HEK293 (cell line): ENCODE measurements at regions not wholly inside any gene's neighbourhood (a gene's known extent, or its start where the extent isn't known, plus 50 kb on each side); places are given as distances from the start of the nearest gene placed in this dataset.

ENCODE experiments used
- CTCF ChIA-PET: fragments of 350-600 bp; formaldehyde crosslinking; extraction: SDS; loops from one replicate; lab custom pipeline; 2021; ENCODE audit warnings: antibody characterized with exemption; lab: Yijun Ruan, JAX
- POLR2A ChIA-PET: fragments of 300-600 bp; formaldehyde crosslinking; extraction: SDS; loops from one replicate; lab custom pipeline; 2020; ENCODE audit warnings: antibody characterized with exemption, inconsistent platforms; lab: Yijun Ruan, JAX
- H3K27ac ChIP-seq: fragments of 200-500 bp; sonication (Bioruptor generic); 2 replicates; pipeline ENCODE4 v1.5.1; 2014; ENCODE audit warnings: low read depth, low read length, control low read depth, inconsistent platforms; ENCODE audit errors: extremely low read depth
- H3K36me3 ChIP-seq, 2 experiments: fragments of 200-500 bp in 1 of 2; sonication (Bioruptor generic) in 1 of 2; 1 replicate in 1 of 2; 2 replicates in 1 of 2; pipeline ENCODE4 v1.5.1; 2014 to 2017; ENCODE audit warnings: inconsistent platforms in 2 of 2, low read length in 2 of 2; ENCODE audit not compliant: control insufficient read depth in 2 of 2, insufficient read depth in 1 of 2
- H3K4me1 ChIP-seq: fragments of 200-500 bp; sonication (Bioruptor generic); 2 replicates; pipeline ENCODE4 v1.5.1; 2014; ENCODE audit warnings: mild to moderate bottlenecking, low read length, inconsistent platforms; ENCODE audit not compliant: control insufficient read depth, insufficient read depth
- H3K4me3 ChIP-seq: 2 replicates; pipeline ENCODE4 v1.5.1; 2011; ENCODE audit warnings: low read depth, mild to moderate bottlenecking, control low read depth, low read length, moderate library complexity
- H3K9me3 ChIP-seq: fragments of 200-500 bp; sonication (Bioruptor generic); 2 replicates; pipeline ENCODE4 v1.5.1; 2014; ENCODE audit warnings: low read depth, low read length, inconsistent platforms; ENCODE audit not compliant: control insufficient read depth, insufficient read depth
- KLF16 ChIP-seq: fragments of 450-650 bp; formaldehyde crosslinking; IDR thresholded peaks from 2 replicates; pipeline ENCODE4 v1.5.1; 2017; ENCODE audit warnings: missing biosample characterization, missing genetic modification characterization
- MYNN ChIP-seq: fragments of 450-650 bp; formaldehyde crosslinking; IDR thresholded peaks from 2 replicates; pipeline ENCODE4 v1.5.1; 2016; ENCODE audit warnings: missing biosample characterization, missing genetic modification characterization, borderline replicate concordance
- PBX3 ChIP-seq: sonication (generic); formaldehyde crosslinking; IDR thresholded peaks from 2 replicates; pipeline ENCODE4 v1.8.1; 2022; ENCODE audit warnings: mild to moderate bottlenecking, moderate library complexity, missing genetic modification reagents
- PRDM10 ChIP-seq: fragments of 450-650 bp; formaldehyde crosslinking; IDR thresholded peaks from 2 replicates; pipeline ENCODE4 v1.5.1; 2016; ENCODE audit warnings: missing biosample characterization, missing genetic modification characterization
- PRDM2 ChIP-seq: fragments of 450-650 bp; formaldehyde crosslinking; IDR thresholded peaks from 2 replicates; pipeline ENCODE4 v1.5.1; 2016; ENCODE audit warnings: missing biosample characterization, missing genetic modification characterization, borderline replicate concordance
- ZNF26 ChIP-seq: fragments of 450-650 bp; formaldehyde crosslinking; IDR thresholded peaks from 2 replicates; pipeline ENCODE4 v1.5.1; 2016; ENCODE audit warnings: missing biosample characterization, missing genetic modification characterization
- ZNF302 ChIP-seq: fragments of 450-650 bp; formaldehyde crosslinking; IDR thresholded peaks from 2 replicates; pipeline ENCODE4 v1.5.1; 2016; ENCODE audit warnings: missing biosample characterization, missing genetic modification characterization, low read depth
- ZNF341 ChIP-seq: fragments of 450-650 bp; formaldehyde crosslinking; IDR thresholded peaks from 2 replicates; pipeline ENCODE4; 2016; ENCODE audit warnings: low read depth, missing biosample characterization, missing genetic modification characterization
- ZNF354C ChIP-seq: fragments of 450-650 bp; formaldehyde crosslinking; IDR thresholded peaks from 2 replicates; pipeline ENCODE4 v1.5.1; 2016; ENCODE audit warnings: missing biosample characterization, missing genetic modification characterization, low read depth, borderline replicate concordance
- ZNF37A ChIP-seq: fragments of 450-650 bp; IDR thresholded peaks from 2 replicates; pipeline ENCODE4 v1.5.1; 2018; ENCODE audit warnings: missing biosample characterization, missing genetic modification characterization
- ZNF514 ChIP-seq: fragments of 450-650 bp; formaldehyde crosslinking; IDR thresholded peaks from 2 replicates; pipeline ENCODE4 v1.5.1; 2016; ENCODE audit warnings: missing biosample characterization, missing genetic modification characterization
- ZNF600 ChIP-seq: fragments of 450-650 bp; formaldehyde crosslinking; IDR thresholded peaks from 2 replicates; pipeline ENCODE4 v1.5.1; 2016; ENCODE audit warnings: missing biosample characterization, missing genetic modification characterization
- ZNF624 ChIP-seq: fragments of 450-650 bp; formaldehyde crosslinking; IDR thresholded peaks from 2 replicates; pipeline ENCODE4 v1.5.1; 2017; ENCODE audit warnings: missing biosample characterization, missing genetic modification characterization
- ZNF707 ChIP-seq: fragments of 450-650 bp; formaldehyde crosslinking; IDR thresholded peaks from 2 replicates; pipeline ENCODE4 v1.5.1; 2016; ENCODE audit warnings: missing biosample characterization, missing genetic modification characterization
- ZNF768 ChIP-seq: fragments of 450-650 bp; formaldehyde crosslinking; IDR thresholded peaks from 2 replicates; pipeline ENCODE4 v1.5.1; 2018; ENCODE audit warnings: missing biosample characterization, mild to moderate bottlenecking, missing genetic modification characterization
- ZSCAN4 ChIP-seq: fragments of 450-650 bp; formaldehyde crosslinking; IDR thresholded peaks from 2 replicates; pipeline ENCODE4 v1.5.1; 2017; ENCODE audit warnings: missing biosample characterization, missing genetic modification characterization
- ZXDB ChIP-seq: fragments of 450-650 bp; formaldehyde crosslinking; IDR thresholded peaks from 2 replicates; pipeline ENCODE4 v1.5.1; 2016; ENCODE audit warnings: missing biosample characterization, missing genetic modification characterization

GRCh38 chr7:126305671-126306070 is 947.1 kb downstream of the GRM8 start:
- CTCF ChIA-PET = no interaction called here
- Histone ChIP-seq H3K27ac (no peak overlapping the region), H3K4me3 (no peak overlapping the region), H3K9me3 (no peaks in the 10 kb centered on the region), H3K36me3 (no peaks in the 10 kb centered on the region), H3K4me1 (no peaks in the 10 kb centered on the region)
- POLR2A ChIA-PET = no interaction called here
- TF ChIP-seq ZSCAN4 (tag by site-specific recombination) (no peak), ZNF600 (tag by site-specific recombination) (no peak), ZNF26 (tag by site-specific recombination) (no peak), ZNF302 (tag by site-specific recombination) (no peak), ZXDB (tag by site-specific recombination) (no peak), PRDM2 (tag by site-specific recombination) (no peak), PBX3 (CRISPR knock-in tag) (no peak), PRDM10 (tag by site-specific recombination) (no peak), MYNN (tag by site-specific recombination) (no peak), ZNF514 (tag by site-specific recombination) (no peak), ZNF354C (tag by site-specific recombination) (no peak), ZNF37A (tag by site-specific recombination) (no peak), ZNF341 (tag by site-specific recombination) (no peak), ZNF768 (tag by site-specific recombination) (no peak), KLF16 (tag by site-specific recombination) (no peak), ZNF707 (no peak), ZNF624 (tag by site-specific recombination) (no peak)
